GM18502 (cell line): ENCODE measurements at regions not wholly inside any gene's neighbourhood (a gene's known extent, or its start where the extent isn't known, plus 50 kb on each side); places are given as distances from the start of the nearest gene placed in this dataset.

ENCODE experiments used
- ATAC-seq: cut with Tn5 transposase; IDR thresholded peaks from one replicate; pipeline ENCODE4 v1.9.1; 2021; ENCODE audit warnings: mild to moderate bottlenecking; ENCODE audit not compliant: unreplicated experiment, poor library complexity

DNA sequence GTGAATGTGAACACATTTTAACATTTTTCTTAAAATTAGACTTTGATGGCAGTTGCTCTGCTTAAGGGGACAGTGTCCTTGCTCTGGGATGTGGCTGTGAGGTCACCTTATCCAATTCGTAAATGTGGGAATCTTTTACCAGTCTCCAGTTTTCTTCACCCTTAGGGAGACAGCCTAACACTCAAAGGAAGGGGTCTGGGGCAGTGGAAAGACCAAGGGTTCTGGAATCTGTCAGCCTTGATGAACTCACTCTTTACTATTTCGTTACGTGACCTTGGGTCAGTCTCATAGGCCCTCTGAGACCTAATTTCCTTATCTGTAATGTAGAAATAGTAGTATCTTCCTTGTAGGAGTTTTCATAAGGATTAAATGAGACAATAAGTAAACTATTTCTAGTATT lies 245.6 kb upstream of the ATP2B1 start:
- ATAC-seq, result no peak

DNA sequence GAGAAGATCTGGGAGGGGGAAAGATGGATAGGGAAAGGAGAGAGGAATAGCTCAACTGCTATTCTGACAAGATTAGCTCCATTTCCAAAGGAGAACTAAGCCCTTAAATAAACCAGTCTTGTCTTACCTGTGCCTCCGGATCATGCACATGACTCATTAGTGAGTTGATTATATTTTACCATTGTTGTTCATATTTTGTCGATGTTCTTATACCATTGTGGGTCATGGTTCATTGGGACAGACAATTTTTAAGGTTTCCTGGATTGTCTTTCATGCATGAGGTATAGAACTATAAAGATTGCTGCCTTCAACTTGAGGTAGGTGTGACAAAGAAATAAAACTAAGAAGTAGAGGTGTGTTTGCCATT lies 243.0 kb upstream of the ATP2B1 start:
- ATAC-seq, result no peak

GRCh38 chr12:89951050-89951693 lies 242.5 kb upstream of the ATP2B1 start:
- ATAC-seq, result no peak

DNA sequence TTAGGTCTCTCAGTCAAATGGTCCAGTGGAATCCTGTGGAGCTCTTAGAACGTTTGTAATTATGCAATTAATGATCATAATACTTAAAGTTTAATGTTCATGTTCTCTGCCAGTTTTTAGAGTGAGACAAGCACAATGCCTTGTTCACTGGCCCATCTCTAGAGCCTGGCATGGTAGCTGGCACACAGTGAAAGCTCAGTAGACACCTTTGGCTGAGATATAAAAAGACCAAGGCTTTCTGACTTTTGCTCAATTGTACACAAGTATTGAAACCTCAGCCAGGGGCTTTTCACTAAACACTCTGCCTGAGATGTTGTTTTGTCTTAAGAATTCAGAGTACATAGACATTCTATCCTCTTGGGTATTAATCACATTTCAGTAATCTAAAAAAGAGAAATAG lies 241.8 kb upstream of the ATP2B1 start:
- peak; percentile 55 for ATAC-seq

GRCh38 chr12:89949457-89950195 lies 241.0 kb upstream of the ATP2B1 start:
- ATAC-seq, result peak; percentile 91

- ATAC-seq, result no peak
Observed at GRCh38 chr12:89948271-89949175, 239.9 kb upstream of the ATP2B1 start.

- no peak for ATAC-seq
Observed at GRCh38 chr12:89947437-89948270, 239.0 kb upstream of the ATP2B1 start.

- no peak for ATAC-seq
Observed at GRCh38 chr12:89946518-89947135, 238.0 kb upstream of the ATP2B1 start.

DNA sequence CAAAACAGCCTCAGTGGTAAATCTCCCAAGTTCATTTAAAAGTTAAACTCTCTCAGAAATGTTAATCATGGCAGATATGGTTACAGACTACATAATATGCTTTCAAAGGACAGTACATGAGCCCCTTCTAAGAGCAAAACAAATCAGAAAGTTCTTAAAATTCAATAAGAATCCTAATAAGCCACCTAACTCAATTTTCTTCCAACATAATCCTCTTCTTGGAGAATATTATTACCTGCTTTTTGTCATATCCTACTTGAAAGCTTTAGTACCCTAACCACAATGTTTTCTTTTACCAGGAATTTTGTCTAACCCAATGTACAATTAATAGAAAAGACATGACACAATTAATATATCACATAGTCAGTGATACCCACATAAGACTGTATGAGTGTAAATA lies 236.5 kb upstream of the ATP2B1 start:
- ATAC-seq, result no peak

- no peak for ATAC-seq
Observed at GRCh38 chr12:89943463-89943862, 234.8 kb upstream of the ATP2B1 start.

GRCh38 chr12:89941436-89941835 lies 232.8 kb upstream of the ATP2B1 start:
- ATAC-seq, result no peak

DNA sequence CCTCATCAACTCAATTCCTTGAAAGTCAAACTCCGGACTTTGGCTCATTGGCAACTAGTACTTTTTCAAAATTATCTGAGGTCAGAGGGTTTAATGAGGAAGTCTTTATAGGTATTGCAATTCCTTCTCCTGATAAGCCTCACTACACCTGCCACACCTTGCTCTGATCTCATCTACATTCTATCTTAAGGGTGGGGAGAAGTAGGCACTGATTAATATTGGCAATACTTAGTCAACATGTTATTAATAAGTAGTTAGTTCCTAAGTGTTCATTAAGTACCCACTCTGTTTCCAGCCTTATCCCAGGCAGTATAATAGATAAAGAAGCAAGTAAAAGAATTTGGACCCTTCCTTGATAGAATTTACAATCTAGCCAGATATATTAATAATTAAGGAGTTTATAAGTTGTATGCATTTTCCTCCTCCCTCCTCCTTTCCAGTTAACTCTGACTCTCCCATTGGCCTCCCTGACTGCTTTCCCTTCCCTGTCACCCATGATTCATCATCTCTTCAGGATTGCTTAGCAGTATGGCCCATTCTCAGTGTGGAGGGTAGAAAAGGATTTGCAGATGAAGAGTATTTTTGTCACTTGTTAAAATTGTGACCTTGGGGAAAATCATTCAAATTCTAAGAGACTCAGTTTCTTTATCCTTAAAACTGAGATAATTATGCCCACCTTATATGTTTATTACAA lies 231.0 kb upstream of the ATP2B1 start:
- no peak for ATAC-seq

DNA sequence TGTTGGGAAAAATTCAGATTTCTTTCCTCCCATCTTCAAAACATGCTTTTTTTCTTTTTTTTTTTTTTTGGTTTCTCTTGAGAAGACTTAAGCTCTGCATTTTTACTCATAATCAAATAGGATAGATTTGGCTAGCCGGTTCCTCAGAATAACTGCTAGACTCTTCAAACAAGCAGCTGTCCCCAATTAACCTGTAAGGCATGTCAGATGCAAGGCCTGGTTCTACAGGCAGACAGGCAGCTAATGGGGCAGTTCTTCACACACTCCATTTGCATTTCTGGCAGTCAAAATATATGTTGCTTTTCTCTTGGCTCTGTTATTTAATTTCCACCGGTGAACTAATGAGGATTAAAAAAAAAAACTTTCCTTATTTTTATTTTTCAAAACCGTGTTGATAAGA lies 228.0 kb upstream of the ATP2B1 start:
- no peak for ATAC-seq

- ATAC-seq, result peak; percentile 90
Observed at GRCh38 chr12:89935850-89936249, 227.2 kb upstream of the ATP2B1 start.

- no peak for ATAC-seq
Observed at GRCh38 chr12:89933911-89934310, 225.3 kb upstream of the ATP2B1 start.

DNA sequence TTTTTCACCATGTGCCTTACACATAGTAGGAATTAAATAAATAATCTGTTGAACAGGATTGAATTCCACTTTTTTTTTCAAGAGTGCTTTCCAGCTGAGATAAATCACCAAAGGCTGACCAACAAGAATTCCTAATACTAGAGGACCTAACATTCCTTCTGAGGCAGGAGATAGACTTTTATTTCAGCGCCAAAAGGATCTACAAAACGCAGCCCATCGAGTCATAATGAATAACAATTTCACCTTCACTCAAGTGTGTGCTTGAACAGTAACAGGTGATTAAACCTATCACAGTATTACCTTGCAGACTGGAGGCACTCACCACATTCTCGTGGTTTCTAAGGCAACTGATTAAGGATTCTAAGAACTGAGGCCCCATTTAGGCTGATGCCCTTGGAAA lies 224.3 kb upstream of the ATP2B1 start:
- no peak for ATAC-seq

- ATAC-seq, result peak; percentile 26
Observed at GRCh38 chr12:89928467-89928866, 219.8 kb upstream of the ATP2B1 start.

DNA sequence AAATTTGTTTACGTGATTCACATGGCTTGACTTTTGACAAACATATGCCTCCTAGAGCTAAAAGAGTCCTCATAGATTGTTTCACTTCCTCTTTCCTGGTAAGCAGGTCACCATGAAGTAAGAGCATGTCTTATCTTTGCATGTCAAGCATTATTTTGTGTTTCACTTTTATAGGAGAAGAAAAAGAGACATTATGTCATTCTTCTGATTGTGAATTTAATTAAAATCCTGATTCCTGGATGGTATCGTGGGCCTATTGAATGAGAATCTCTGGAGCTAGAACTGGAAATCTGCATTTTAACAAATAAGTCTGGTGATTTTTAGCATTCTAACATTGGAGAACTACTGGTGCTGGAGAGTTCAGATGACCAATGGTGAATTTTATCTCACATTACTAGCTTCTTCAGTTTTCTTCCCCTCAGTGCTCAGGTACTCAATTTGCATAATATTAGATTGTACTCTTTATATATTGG lies 218.6 kb upstream of the ATP2B1 start:
- ATAC-seq, result peak; percentile 99

DNA sequence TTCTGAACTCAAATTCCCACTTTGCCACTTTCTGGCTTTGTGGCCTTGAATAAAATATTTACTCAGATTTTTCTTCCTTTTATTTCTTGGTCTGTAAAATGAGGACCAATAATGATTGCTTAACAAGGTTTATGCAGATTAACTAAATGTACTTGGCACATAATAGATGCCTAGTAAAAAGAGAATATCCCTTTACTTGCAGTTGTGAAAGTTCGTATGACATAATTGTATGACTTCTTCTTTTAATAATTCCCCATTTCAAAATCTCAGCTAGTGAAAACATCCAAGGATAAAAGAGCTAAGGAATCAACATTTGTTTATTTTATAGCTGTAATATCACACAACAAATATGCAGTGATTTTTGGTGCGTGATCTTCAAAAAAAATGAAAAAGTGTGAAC lies 215.6 kb upstream of the ATP2B1 start:
- no peak for ATAC-seq
